Stimulated activated memory B cell treated with anti-CD40 and anti-IgM and Interleukin-4, amounts not matched to agents 10 μg/mL and 1 μg/mL and 100 μg/mL, for 72 hours (primary cell): ENCODE measurements at regions not wholly inside any gene's neighbourhood (a gene's known extent, or its start where the extent isn't known, plus 50 kb on each side); places are given as distances from the start of the nearest gene placed in this dataset.

Source experiments
- ATAC-seq: fragments of 150-1000 bp; cut with Tn5 transposase; 2 replicates; pipeline ENCODE4 v1.10.0; 2021
- H3K27ac Mint-ChIP-seq: one replicate; pipeline ENCODE4 v1.8.0; 2022; ENCODE audit warnings: mild to moderate bottlenecking, mixed read lengths
- H3K27me3 Mint-ChIP-seq: one replicate; pipeline ENCODE4 v1.8.0; 2022; ENCODE audit warnings: mixed read lengths
- H3K36me3 Mint-ChIP-seq: one replicate; pipeline ENCODE4 v1.8.0; 2022; ENCODE audit warnings: mixed read lengths
- H3K4me1 Mint-ChIP-seq: one replicate; pipeline ENCODE4 v1.8.0; 2022; ENCODE audit warnings: mixed read lengths
- H3K4me3 Mint-ChIP-seq: one replicate; pipeline ENCODE4 v1.8.0; 2022; ENCODE audit warnings: mild to moderate bottlenecking, moderate library complexity, mixed read lengths
- H3K9me3 Mint-ChIP-seq: one replicate; pipeline ENCODE4 v1.8.0; 2022; ENCODE audit warnings: mixed read lengths

DNA sequence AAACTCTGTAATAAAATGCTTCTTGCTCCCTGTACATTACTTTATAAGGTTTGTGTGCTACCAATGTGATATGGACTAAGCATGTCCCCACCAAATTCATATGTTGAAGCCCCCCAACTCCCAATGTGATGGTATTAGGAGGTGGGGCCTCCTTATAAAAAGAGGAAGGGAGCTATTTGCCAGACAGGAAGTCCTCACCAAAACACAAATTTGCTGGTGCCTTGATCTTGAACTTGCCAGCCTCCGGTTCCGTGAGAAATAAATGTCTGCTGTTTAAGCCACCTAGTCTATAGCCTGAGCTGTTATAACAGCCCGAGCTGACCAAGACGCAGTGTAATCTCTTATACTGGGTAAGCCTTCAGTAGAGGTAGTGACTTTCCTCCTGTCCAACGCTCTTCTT, 114.5 kb downstream of the INHBA start:
- no peak overlapping the region for H3K27ac Mint-ChIP-seq
- no peak for ATAC-seq
- no peaks in the 10 kb centered on the region for H3K4me1 Mint-ChIP-seq
- H3K9me3 Mint-ChIP-seq: peaks cover 3% of the 10 kb centered on the region
- H3K27me3 Mint-ChIP-seq: peaks cover 9% of the 10 kb centered on the region
- no peaks in the 10 kb centered on the region for H3K36me3 Mint-ChIP-seq
- H3K4me3 Mint-ChIP-seq: no peak overlapping the region

DNA sequence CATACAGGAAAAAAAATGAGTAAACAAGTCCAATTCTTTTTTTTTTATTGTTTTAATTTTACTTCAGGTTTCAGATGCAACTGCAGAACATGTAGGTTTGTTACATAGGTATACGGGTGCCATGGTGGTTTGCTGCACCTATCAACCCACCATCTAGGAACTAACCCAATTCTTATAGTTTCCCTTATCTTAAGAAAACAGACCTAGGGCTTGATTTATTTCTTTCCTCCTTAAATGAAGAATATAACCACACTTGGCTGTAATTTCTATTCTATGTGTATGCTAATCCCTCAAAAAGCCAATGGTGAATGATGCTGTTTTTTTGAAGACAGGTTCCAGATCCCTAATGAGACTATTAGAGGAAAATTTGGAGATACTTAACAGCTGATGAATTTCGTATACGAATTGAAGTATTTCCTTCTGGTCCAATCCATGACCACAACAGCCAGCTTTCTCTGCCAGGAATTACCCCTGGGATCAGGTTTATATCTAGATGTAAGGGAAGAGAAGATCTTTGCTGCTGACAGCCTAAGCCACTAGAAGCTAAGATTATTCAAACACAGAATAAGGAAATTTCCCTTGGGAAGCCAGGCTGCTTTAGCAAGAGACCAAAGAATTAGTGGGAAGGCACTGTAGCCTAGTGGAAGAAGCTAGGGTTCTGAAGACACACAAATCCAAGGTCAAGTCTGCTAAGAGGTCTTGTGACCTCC, 115.8 kb downstream of the INHBA start:
- Mint-ChIP-seq H3K27ac (no peak overlapping the region), H3K4me1 (no peaks in the 10 kb centered on the region), H3K27me3 (peaks cover 9% of the 10 kb centered on the region), H3K9me3 (peaks cover 3% of the 10 kb centered on the region), H3K4me3 (no peak overlapping the region), H3K36me3 (no peaks in the 10 kb centered on the region)
- ATAC-seq: no peak

DNA sequence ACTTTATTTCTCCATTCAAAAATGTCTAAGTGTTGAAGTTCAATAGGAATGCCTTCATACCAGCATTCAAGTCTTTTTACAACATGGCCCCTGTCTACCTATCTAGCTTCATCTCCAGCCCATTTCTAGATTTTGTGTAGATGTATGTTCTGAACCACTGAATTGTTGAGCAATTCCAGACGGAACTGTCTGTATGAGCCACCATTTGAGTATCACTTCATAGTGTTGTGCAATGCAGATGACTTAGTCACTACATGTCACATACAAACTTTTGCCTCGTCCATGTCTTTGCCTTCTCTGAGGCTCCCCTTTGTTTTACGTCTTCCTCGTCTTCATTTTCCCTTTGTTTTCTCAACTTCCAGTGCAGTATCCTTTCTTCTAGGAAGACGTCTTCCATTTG, 118.1 kb downstream of the INHBA start:
- no peak for ATAC-seq
- Mint-ChIP-seq H3K27me3 (no peaks in the 10 kb centered on the region), H3K4me1 (no peaks in the 10 kb centered on the region), H3K4me3 (no peak overlapping the region), H3K36me3 (no peaks in the 10 kb centered on the region), H3K27ac (no peak overlapping the region), H3K9me3 (no peaks in the 10 kb centered on the region)

DNA sequence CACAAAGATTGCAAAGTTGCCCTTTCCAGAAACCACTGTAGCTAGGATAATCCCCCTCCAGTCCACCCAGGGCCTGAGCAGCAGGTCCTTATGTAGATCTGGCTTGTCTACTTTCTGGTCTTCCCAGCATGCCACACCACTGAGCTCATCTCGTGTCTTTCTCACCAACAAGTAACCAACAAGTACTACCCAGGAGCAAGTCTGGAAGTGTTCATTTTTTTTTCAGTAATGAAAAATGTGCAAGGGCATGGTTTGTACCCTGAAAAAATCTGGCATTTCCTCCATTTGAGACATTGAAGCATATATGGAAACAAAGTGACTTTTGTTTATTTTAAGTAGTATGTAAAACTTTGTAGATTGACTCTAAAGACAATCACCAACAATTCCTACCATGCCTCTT, 120.8 kb downstream of the INHBA start:
- no peaks in the 10 kb centered on the region for H3K4me1 Mint-ChIP-seq
- H3K9me3 Mint-ChIP-seq: no peaks in the 10 kb centered on the region
- no peak overlapping the region for H3K27ac Mint-ChIP-seq
- peaks cover 18% of the 10 kb centered on the region for H3K27me3 Mint-ChIP-seq
- no peak for ATAC-seq
- no peaks in the 10 kb centered on the region for H3K36me3 Mint-ChIP-seq
- H3K4me3 Mint-ChIP-seq: no peak overlapping the region

DNA sequence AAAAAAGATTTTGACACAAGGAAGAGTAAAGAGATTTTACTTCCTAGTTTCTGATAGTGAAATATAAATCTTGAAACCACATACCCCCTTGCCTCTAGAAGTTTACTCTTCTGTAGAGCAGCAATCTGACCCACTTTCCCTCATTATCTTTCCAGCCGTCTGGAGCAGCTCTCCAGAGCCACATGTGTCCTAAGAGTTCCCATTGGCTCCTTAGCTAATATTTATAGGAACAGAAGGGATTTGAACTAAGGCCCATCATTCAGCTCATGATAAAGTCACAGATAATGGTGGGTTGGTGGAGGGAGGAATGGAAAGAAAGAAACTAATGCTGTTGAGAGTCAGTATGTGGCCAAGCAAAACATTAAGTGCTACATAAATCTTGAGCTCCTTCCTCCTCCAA, 121.8 kb downstream of the INHBA start:
- Mint-ChIP-seq H3K9me3 (no peaks in the 10 kb centered on the region), H3K4me3 (no peak overlapping the region), H3K27ac (no peak overlapping the region), H3K27me3 (peaks cover 26% of the 10 kb centered on the region), H3K4me1 (no peaks in the 10 kb centered on the region), H3K36me3 (no peaks in the 10 kb centered on the region)
- ATAC-seq: no peak

DNA sequence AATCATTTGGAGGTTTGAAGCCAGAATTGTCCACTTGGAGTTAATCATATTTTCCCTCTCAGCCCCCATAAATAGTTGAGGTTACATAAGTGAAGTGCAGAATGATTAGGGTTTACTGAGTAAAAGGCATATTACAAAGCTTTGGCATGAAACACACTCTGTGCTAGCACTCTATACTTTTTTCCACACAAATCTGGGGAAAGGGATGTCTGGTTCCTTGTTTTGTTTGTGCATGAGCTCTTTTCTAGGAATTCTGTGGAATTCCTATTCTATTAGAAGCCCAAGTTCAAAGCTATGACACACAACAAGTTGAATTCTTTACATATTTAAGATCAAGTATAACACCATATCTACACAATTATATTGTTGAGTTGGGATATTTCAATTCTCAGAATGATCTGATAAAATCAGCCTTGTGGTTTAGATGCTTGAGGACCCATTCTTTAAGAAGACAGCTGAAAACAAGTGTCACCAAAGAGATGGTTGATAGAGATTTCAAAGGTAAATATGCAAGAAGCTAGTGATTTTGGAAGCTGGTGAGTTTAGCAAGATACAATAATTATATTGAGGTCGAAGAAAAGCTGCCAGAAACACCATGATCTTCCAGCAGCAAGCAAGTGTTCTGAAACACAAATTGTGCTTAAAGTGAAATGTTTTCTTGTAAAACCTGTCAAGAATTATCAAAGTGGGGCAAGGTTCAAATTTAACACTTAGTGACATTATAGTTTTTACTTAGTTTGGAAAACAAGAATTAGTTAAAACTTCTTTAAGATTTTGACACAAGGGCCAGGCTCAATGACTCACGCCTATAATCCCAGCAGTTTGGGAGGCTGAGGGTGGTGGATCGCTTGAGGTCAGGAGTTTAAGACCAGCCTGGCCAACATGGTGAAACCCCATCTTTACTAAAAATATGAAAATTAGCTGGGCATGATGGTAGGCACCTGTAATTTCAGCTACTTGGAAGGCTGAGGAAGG, 122.6 kb downstream of the INHBA start:
- Mint-ChIP-seq H3K4me3 (no peak overlapping the region), H3K27ac (no peak overlapping the region), H3K4me1 (no peaks in the 10 kb centered on the region), H3K27me3 (peaks cover 26% of the 10 kb centered on the region), H3K36me3 (no peaks in the 10 kb centered on the region), H3K9me3 (no peaks in the 10 kb centered on the region)
- ATAC-seq: no peak

DNA sequence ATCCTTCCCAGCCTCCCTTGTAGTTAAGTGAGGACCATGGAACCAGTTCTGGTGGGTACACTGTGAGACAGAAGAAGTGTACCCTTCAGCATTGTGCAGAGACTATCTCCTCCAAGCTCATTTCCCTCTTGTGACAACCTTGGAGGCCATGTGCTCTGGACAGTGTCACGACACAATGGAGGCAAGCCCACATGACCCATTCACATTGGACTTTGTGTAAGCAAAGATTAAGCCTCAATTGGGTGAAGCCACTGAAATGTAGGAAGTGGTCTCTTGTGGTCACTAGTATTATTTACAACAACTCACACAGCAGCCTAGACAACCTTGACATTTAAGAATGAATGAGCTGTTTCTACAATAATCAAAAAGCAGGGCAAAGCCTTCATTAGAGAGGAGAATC, 124.2 kb downstream of the INHBA start:
- Mint-ChIP-seq H3K4me1 (no peaks in the 10 kb centered on the region), H3K4me3 (no peak overlapping the region), H3K27me3 (peaks cover 26% of the 10 kb centered on the region), H3K9me3 (no peaks in the 10 kb centered on the region), H3K36me3 (no peaks in the 10 kb centered on the region), H3K27ac (no peak overlapping the region)
- ATAC-seq: no peak

DNA sequence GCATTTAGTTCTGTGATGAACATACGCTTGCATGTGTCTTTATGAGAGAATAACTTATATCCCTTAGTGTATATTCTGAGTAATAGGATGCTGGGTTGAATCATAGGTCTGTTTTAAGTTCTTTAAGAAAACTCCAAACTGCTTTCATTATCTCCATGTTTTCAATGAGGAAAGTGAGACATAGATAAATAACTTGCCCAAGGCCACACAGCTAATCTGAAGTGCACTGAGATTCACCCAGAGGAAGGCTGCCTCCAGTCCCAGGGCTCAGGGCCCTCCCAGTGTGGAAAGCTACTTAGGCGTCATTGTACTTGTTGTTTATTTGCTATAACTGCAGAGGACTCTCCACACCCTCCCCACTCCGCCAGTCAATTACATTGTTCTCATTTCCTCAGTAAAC, 126.7 kb downstream of the INHBA start:
- H3K27me3 Mint-ChIP-seq: peaks cover 26% of the 10 kb centered on the region
- H3K27ac Mint-ChIP-seq: no peak overlapping the region
- H3K9me3 Mint-ChIP-seq: no peaks in the 10 kb centered on the region
- ATAC-seq: no peak
- no peak overlapping the region for H3K4me3 Mint-ChIP-seq
- no peaks in the 10 kb centered on the region for H3K4me1 Mint-ChIP-seq
- no peaks in the 10 kb centered on the region for H3K36me3 Mint-ChIP-seq

DNA sequence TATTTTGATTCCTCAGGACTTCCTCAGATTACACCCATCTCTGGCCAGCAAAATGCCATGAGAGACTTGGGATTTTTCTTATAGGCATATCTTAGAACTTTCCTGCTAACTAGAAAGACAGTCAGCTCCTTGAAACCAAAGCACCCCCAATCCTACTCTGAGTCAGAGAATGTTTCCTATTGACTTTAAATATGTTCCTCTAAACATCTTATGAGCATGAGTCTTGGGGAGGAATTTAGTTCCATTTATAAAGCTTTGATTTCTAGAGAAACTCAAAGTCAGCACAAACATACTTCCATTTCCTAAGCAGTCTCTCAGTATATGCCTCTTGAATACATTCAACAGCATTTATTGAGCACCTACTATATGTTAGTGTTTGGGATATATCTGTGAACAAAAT, 128.5 kb downstream of the INHBA start:
- ATAC-seq: no peak
- Mint-ChIP-seq H3K27me3 (peaks cover 26% of the 10 kb centered on the region), H3K36me3 (no peaks in the 10 kb centered on the region)

DNA sequence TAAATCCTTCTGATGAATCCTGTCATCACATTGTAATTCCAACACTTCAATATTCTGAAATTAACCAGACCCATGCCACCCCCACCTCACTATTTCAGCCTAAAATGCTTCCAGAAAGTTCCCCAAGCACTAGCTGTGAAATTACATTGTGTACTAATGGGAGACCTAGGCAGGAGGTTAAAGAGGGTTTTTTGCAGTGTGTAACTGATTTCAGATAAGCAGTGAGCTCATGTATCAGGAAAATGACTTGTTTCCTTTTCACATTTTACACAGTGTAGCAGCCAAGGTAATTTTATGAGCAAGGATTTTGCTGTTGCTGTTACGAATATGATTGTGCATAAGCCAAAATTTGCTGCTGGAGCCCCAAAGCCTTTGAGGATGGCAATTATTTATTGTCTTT, 129.0 kb downstream of the INHBA start:
- Mint-ChIP-seq H3K27ac (no peak overlapping the region), H3K4me3 (no peak overlapping the region), H3K9me3 (no peaks in the 10 kb centered on the region), H3K36me3 (no peaks in the 10 kb centered on the region), H3K27me3 (peaks cover 25% of the 10 kb centered on the region), H3K4me1 (no peaks in the 10 kb centered on the region)
- no peak for ATAC-seq

More for the DNA sequence above, 128.5 kb downstream of the INHBA start:
- H3K27ac Mint-ChIP-seq: no peak overlapping the region
- no peak overlapping the region for H3K4me3 Mint-ChIP-seq
- no peaks in the 10 kb centered on the region for H3K4me1 Mint-ChIP-seq
- H3K9me3 Mint-ChIP-seq: no peaks in the 10 kb centered on the region

DNA sequence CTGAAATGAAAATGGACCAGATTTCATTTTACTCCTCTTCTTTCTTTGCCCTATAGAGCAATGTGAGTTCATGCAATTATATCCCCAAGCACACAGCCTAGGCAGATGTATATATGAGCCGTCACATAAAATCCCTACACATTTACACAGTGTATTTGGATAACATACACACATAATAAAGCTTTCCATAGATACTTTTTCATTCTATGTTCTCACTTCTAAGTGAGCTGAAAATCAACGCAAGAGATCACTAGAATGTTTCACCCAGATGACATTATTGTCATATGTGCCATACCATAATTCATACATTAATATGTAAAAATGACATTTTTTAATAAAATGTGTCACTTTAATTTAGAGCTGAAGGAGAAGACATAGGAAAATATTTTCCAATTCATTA, 129.4 kb downstream of the INHBA start:
- no peak for ATAC-seq

DNA sequence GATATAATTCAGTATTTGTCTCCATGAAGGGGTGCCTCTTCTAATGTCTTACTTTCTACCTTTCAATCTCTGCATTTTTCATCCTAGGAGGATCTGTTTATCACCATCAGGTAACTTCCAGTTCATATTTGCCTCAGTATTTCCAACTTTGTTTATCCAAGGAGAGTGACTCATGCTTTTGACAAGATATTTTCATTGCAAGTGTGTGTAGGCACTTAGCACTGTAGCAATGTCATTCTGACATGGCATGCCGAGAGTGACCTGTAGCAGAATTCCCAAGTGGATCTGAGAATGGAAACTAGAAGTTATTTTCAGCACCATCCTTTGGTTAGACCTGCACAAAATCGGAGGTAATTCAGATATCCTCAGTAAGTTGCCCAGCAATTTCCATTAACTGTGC, 129.9 kb downstream of the INHBA start:
- Mint-ChIP-seq H3K36me3 (no peaks in the 10 kb centered on the region), H3K27me3 (peaks cover 17% of the 10 kb centered on the region), H3K4me1 (no peaks in the 10 kb centered on the region), H3K4me3 (no peak overlapping the region), H3K9me3 (no peaks in the 10 kb centered on the region), H3K27ac (no peak overlapping the region)
- ATAC-seq: no peak

More for the DNA sequence above, 129.4 kb downstream of the INHBA start:
- Mint-ChIP-seq H3K27ac (no peak overlapping the region), H3K4me1 (no peaks in the 10 kb centered on the region), H3K36me3 (no peaks in the 10 kb centered on the region), H3K4me3 (no peak overlapping the region), H3K27me3 (peaks cover 21% of the 10 kb centered on the region), H3K9me3 (no peaks in the 10 kb centered on the region)

DNA sequence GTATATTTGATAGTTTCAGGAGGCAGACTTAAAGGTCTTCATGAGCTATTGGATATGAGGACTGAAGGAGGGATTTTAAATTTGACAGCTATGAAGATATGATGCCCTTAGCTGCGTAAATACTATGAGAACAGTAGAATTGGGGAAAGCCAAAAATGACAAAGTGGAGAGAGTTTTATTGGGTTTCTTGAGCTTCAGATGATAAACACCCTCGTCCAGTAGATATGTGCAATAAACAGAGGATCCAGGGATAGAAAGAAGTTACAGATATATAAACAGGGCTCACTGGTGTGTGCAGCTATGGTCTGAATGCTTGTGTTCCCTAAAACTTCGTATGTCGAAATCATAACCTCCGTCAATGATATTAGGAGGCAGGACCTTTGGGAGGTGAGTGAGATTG, 131.3 kb downstream of the INHBA start:
- no peaks in the 10 kb centered on the region for H3K36me3 Mint-ChIP-seq
- no peaks in the 10 kb centered on the region for H3K9me3 Mint-ChIP-seq
- H3K4me1 Mint-ChIP-seq: peaks cover 8% of the 10 kb centered on the region
- ATAC-seq: no peak
- peaks cover 2% of the 10 kb centered on the region for H3K27me3 Mint-ChIP-seq
- no peak overlapping the region for H3K27ac Mint-ChIP-seq
- no peak overlapping the region for H3K4me3 Mint-ChIP-seq

DNA sequence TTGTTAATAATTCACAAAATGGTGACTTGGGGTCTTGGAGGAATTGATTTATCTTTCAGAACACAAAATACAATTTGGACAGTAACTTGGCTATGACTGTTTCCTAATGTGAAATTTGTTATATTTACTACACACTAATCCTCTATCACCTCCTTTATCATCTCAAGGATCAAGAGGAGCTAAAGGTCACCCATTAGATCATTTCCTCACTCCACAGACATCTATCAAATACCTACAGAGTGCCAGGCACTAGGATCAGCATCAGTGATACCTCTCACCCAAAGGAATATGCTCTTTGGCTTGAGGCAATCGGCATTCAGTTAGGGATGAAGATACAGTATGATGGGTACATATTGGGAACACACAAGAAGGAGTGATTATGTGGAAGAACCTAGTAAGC, 132.1 kb downstream of the INHBA start:
- Mint-ChIP-seq H3K9me3 (no peaks in the 10 kb centered on the region), H3K36me3 (no peaks in the 10 kb centered on the region), H3K4me3 (no peak overlapping the region), H3K4me1 (peaks cover 8% of the 10 kb centered on the region), H3K27me3 (no peaks in the 10 kb centered on the region), H3K27ac (no peak overlapping the region)
- ATAC-seq: no peak

DNA sequence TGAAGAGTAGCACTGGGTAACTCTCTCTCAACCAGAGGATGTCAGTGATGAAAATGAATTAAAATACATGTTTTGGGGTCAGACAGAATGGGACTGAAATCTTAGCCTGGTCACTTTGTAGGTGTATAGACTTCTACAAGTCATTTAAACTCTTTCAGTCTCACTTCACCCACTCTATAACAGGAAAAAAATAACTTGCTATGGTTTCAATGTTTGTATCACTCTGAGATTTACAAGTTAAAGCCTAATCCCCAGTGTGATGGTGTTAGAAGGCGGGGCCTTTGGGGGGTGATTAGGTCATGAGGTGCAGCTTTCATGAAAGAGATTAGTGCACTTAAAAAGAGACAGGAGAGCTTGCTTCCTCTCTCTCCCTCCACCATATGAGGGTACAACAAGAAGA, 134.8 kb downstream of the INHBA start:
- Mint-ChIP-seq H3K27me3 (peaks cover 7% of the 10 kb centered on the region), H3K4me1 (peaks cover 8% of the 10 kb centered on the region), H3K27ac (no peak overlapping the region), H3K9me3 (no peaks in the 10 kb centered on the region), H3K4me3 (no peak overlapping the region), H3K36me3 (no peaks in the 10 kb centered on the region)
- peak; percentile 14 for ATAC-seq

DNA sequence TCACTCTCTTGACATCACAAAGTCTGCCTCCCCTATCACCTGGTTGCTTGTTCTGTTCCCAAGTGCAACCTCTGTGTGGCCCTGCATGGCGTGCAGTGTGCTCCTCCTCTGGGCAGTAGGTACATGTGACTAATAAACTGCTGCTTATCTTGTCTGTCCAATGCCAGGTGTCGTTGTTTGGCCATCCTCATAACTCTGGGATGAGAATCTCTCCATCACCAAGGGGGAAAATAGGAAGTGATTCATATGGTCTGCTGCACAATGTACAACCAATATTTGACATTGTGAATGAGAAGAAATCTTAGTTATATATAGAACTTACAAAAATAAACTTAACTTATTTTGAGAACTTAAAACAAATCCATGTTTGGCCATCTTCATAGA, 135.2 kb downstream of the INHBA start:
- Mint-ChIP-seq H3K4me3 (no peak overlapping the region), H3K27me3 (peaks cover 7% of the 10 kb centered on the region), H3K36me3 (no peaks in the 10 kb centered on the region), H3K9me3 (no peaks in the 10 kb centered on the region), H3K27ac (no peak overlapping the region), H3K4me1 (peaks cover 8% of the 10 kb centered on the region)
- ATAC-seq: peak; percentile 48
